ENCODE measurements at regions not wholly inside any gene's neighbourhood (a gene's known extent, or its start where the extent isn't known, plus 50 kb on each side); places are given as distances from the start of the nearest gene placed in this dataset.
"Not testable (repeated sequence)": the region's sequence is repeated elsewhere in the genome, so short reads cannot be mapped to it uniquely, and the experiment has no call there.

- H3K9me3 Mint-ChIP-seq = no peaks in the 10 kb centered on the region
- no peak overlapping the region for H3K27ac Mint-ChIP-seq
- no peaks in the 10 kb centered on the region for H3K4me1 Mint-ChIP-seq
- CTCF ChIA-PET = no interaction called here
- no peak overlapping the region for H3K4me3 Mint-ChIP-seq
- H3K27me3 Mint-ChIP-seq = no peaks in the 10 kb centered on the region
- no peaks in the 10 kb centered on the region for H3K36me3 Mint-ChIP-seq
- no peak for DNase-seq
Observed at GRCh38 chr4:162782778-162783525, 383.7 kb downstream of the NAF1 start.

DNA sequence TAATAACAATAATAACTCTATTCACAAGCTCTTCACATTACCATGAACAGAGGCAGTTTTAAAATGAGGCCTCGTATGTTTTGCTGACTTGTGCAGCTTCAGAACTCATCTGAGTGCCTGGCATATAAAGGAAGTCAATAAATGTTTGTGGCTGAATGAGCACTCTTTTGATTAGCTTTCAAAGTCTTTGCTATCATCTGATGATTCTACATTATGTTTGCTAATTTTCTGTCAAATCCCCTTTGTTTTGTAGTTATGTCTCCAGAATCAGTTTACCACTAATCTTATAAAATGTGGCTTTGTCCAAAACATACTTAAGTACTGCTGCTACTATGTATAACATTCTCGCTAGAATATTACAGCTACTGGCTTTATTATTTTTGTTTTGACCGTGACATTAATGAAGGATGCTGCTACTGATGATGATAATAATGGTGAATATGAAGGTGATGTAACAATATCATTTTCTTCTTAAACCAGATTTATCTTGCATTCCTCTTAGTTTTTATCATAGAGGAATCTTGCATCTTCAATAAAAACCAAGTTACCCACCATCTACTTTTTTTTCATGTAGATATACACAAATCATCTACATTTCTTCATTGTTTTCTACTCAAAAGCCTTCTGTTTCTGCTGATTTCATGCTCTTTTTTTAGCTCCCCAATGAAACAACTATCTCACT, 384.5 kb downstream of the NAF1 start:
- no peaks in the 10 kb centered on the region for H3K4me1 Mint-ChIP-seq
- CTCF ChIA-PET = no interaction called here

DNA sequence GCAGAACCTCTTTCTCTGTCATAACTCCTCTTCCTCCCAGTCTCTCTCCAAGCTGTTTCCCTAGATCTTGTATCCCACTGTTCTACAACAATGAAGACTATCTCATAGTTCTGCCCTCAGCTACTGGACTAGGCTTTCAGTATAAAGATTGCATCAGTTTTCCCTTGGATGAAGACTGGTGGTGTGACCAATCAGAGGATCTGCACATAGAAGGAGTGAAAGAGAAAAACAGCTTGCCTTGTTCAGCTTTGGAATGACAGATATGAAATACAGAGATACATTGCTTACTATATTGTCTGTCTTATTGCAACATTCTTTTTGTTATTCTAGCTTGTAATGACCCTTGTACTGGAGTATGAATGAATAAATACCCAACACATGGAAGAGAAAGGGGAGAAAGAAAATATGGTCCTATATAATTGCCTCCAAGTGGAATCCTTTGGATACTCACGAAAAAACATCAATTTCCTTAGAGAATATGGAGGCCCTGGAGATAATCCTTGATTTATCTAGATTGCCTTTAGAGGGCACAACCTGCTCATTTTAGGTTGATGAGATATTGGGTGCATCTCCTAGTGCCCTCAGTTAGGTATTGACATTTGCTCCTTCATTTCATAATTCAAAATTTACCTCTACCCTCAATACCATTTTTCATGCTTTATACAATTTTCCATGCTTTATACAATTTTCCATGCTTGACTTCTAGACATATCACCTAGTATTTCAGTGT, 395.8 kb downstream of the NAF1 start:
- Mint-ChIP-seq H3K27ac (no peak overlapping the region), H3K4me1 (no peaks in the 10 kb centered on the region), H3K4me3 (no peak overlapping the region), H3K36me3 (no peaks in the 10 kb centered on the region), H3K9me3 (no peaks in the 10 kb centered on the region), H3K27me3 (no peaks in the 10 kb centered on the region)
- CTCF ChIA-PET = no interaction called here
- DNase-seq = no peak

More for the DNA sequence above, 384.5 kb downstream of the NAF1 start:
- Mint-ChIP-seq H3K4me3 (no peak overlapping the region), H3K27ac (no peak overlapping the region), H3K36me3 (no peaks in the 10 kb centered on the region), H3K27me3 (no peaks in the 10 kb centered on the region), H3K9me3 (no peaks in the 10 kb centered on the region)
- no peak for DNase-seq

- Mint-ChIP-seq H3K9me3 (no peaks in the 10 kb centered on the region), H3K27me3 (no peaks in the 10 kb centered on the region), H3K4me1 (no peaks in the 10 kb centered on the region), H3K4me3 (no peak overlapping the region), H3K36me3 (no peaks in the 10 kb centered on the region), H3K27ac (no peak overlapping the region)
- CTCF ChIA-PET = no interaction called here
- DNase-seq = no peak
Observed at GRCh38 chr4:162767083-162767482, 399.6 kb downstream of the NAF1 start.

GRCh38 chr4:162761965-162762364, 404.7 kb downstream of the NAF1 start:
- Mint-ChIP-seq H3K4me3 (no peak overlapping the region), H3K36me3 (no peaks in the 10 kb centered on the region), H3K27me3 (no peaks in the 10 kb centered on the region), H3K9me3 (no peaks in the 10 kb centered on the region), H3K4me1 (no peaks in the 10 kb centered on the region), H3K27ac (no peak overlapping the region)
- CTCF ChIA-PET = no interaction called here
- DNase-seq = no peak

DNA sequence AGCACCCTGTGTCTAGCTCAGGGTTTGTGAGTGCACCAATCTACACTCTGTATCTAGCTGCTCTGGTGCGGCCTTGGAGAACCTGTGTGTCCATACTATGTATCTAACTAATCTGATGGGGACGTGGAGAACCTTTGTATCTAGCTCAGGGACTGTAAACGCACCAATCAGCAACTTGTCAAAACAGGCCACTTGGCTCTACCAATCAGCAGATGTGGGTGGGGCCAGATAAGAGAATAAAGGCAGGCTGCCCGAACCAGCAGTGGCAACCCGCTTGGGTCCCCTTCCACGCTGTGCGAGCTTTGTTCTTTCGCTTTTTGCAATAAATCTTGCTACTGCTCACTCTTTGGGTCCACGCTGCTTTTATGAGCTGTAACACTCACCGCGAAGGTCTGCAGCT, 426.5 kb downstream of the NAF1 start:
- H3K27me3 Mint-ChIP-seq, H3K27ac Mint-ChIP-seq, DNase-seq, H3K36me3 Mint-ChIP-seq, H3K4me3 Mint-ChIP-seq, CTCF ChIA-PET, H3K4me1 Mint-ChIP-seq, H3K9me3 Mint-ChIP-seq: not testable (repeated sequence)

DNA sequence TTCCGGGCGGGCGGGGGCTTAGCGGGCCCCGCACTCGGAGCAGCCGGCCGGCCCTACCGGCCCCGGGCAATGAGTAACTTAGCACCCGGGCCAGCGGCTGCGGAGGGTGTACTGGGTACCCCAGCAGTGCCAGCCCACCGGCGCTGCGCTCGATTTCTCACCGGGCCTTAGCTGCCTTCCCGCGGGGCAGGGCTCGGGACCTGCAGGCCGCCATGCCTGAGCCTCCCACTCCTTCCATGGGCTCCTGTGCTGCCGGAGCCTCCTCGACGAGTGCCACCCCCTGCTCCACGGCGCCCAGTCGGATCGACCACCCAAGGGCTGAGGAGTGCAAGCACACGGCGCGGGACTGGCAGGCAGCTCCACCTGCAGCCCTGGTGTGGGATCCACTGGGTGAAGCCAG, 427.1 kb downstream of the NAF1 start:
- H3K36me3 Mint-ChIP-seq, H3K4me3 Mint-ChIP-seq, H3K9me3 Mint-ChIP-seq, H3K27me3 Mint-ChIP-seq, CTCF ChIA-PET, H3K27ac Mint-ChIP-seq, H3K4me1 Mint-ChIP-seq, DNase-seq: not testable (repeated sequence)

DNA sequence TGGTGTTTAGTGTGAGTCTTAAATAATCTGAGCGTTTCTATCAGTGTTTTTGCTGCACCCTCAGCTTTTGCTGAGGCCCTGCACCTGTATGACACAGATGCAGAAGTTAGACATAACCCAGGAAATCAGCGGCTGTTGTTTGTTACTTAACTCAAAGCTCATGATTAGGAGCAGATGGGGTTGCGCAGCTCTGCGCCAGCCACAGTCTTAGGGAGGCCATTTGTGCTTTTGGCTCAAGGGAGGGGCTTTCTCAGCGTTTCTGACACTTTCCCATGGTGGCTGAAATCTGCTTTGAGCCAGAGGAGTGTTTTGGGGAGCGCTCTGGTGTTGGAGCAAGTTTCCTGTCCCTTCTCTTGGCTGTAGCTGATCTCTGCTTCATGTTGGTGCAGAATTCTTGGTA, 433.8 kb downstream of the NAF1 start:
- H3K36me3 Mint-ChIP-seq = no peaks in the 10 kb centered on the region
- no peak for DNase-seq
- no peak overlapping the region for H3K27ac Mint-ChIP-seq
- H3K4me3 Mint-ChIP-seq = no peak overlapping the region
- H3K9me3 Mint-ChIP-seq = no peaks in the 10 kb centered on the region
- H3K27me3 Mint-ChIP-seq = no peaks in the 10 kb centered on the region
- CTCF ChIA-PET = no interaction called here
- no peaks in the 10 kb centered on the region for H3K4me1 Mint-ChIP-seq

- H3K36me3 Mint-ChIP-seq = no peaks in the 10 kb centered on the region
- DNase-seq = no peak
- H3K27me3 Mint-ChIP-seq = no peaks in the 10 kb centered on the region
- CTCF ChIA-PET = no interaction called here
- no peak overlapping the region for H3K4me3 Mint-ChIP-seq
- no peaks in the 10 kb centered on the region for H3K9me3 Mint-ChIP-seq
- no peak overlapping the region for H3K27ac Mint-ChIP-seq
- H3K4me1 Mint-ChIP-seq = no peaks in the 10 kb centered on the region
Observed at GRCh38 chr4:162727766-162728165, 438.9 kb downstream of the NAF1 start.

DNA sequence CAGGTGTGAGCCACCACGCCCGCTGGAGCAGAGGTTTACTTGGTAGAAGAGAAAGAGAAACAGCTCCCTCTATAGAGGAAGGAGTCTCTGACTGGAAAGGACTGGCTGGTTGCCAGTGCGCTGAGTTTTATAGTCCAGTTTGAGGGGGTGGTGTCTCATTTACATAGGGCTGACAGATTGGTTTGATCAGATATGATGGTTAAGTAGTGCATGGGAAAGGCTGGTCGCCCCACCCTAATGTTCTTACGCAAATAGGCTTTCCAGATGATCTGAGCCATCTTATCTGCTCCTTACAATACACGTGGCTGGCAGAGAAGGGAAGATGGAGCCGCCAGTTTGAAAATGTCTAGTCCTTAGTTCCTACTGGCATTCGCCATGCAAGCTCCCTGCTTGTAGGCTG, 439.5 kb downstream of the NAF1 start:
- CTCF ChIA-PET = no interaction called here
- H3K4me3 Mint-ChIP-seq = no peak overlapping the region
- H3K9me3 Mint-ChIP-seq = no peaks in the 10 kb centered on the region
- no peaks in the 10 kb centered on the region for H3K36me3 Mint-ChIP-seq
- H3K27ac Mint-ChIP-seq = no peak overlapping the region
- no peaks in the 10 kb centered on the region for H3K27me3 Mint-ChIP-seq
- no peak for DNase-seq
- H3K4me1 Mint-ChIP-seq = no peaks in the 10 kb centered on the region

- peaks cover 8% of the 10 kb centered on the region for H3K9me3 Mint-ChIP-seq
- no peak for DNase-seq
- CTCF ChIA-PET = no interaction called here
Observed at GRCh38 chr4:162715401-162715800, 451.3 kb downstream of the NAF1 start.

GRCh38 chr4:162707962-162708361, 458.7 kb downstream of the NAF1 start:
- H3K27ac Mint-ChIP-seq = no peak overlapping the region
- DNase-seq = no peak
- H3K36me3 Mint-ChIP-seq = no peaks in the 10 kb centered on the region
- H3K27me3 Mint-ChIP-seq = no peaks in the 10 kb centered on the region
- H3K4me1 Mint-ChIP-seq = no peaks in the 10 kb centered on the region
- peaks cover 3% of the 10 kb centered on the region for H3K9me3 Mint-ChIP-seq
- no peak overlapping the region for H3K4me3 Mint-ChIP-seq
- CTCF ChIA-PET = no interaction called here

More at GRCh38 chr4:162715401-162715800, 451.3 kb downstream of the NAF1 start:
- Mint-ChIP-seq H3K27ac (no peak overlapping the region), H3K27me3 (no peaks in the 10 kb centered on the region), H3K4me1 (no peaks in the 10 kb centered on the region), H3K4me3 (no peak overlapping the region), H3K36me3 (no peaks in the 10 kb centered on the region)

DNA sequence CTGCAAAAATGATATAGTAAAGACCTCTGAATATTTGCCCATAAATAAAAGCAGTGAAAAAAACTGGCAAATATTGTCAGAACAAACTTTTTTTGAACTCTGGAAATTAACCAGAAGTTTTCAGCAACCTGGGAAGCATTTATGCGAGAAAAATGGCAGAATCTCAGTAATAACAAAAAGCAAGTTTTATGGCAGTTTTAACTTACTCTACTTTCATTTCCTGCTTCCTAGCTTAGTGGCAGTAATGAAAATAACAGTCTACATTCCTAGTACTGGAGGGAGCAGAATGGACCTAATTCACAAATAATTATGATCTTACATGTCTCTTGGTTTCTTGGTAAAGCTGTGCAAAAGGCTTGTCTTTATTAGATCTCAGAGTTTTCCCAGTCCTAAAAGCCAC, 460.1 kb downstream of the NAF1 start:
- DNase-seq = no peak
- H3K27ac Mint-ChIP-seq = no peak overlapping the region
- no peaks in the 10 kb centered on the region for H3K4me1 Mint-ChIP-seq
- CTCF ChIA-PET = no interaction called here
- no peak overlapping the region for H3K4me3 Mint-ChIP-seq
- H3K36me3 Mint-ChIP-seq = no peaks in the 10 kb centered on the region
- H3K27me3 Mint-ChIP-seq = no peaks in the 10 kb centered on the region
- H3K9me3 Mint-ChIP-seq = no peaks in the 10 kb centered on the region

- CTCF ChIA-PET = no interaction called here
- no peak for DNase-seq
- Mint-ChIP-seq H3K4me1 (no peaks in the 10 kb centered on the region), H3K27me3 (no peaks in the 10 kb centered on the region), H3K9me3 (no peaks in the 10 kb centered on the region), H3K27ac (no peak overlapping the region), H3K36me3 (no peaks in the 10 kb centered on the region), H3K4me3 (no peak overlapping the region)
Observed at GRCh38 chr4:162706051-162706450, 460.6 kb downstream of the NAF1 start.

Measured in activated naive CD4-positive, alpha-beta T cell treated with anti-CD3 and anti-CD28 coated beads, Interleukin-2, amount 10 ng/mL, durations not matched to agents 7 days and 5 days (primary cell).